T47D (cell line): ENCODE measurements at regions not wholly inside any gene's neighbourhood (a gene's known extent, or its start where the extent isn't known, plus 50 kb on each side); places are given as distances from the start of the nearest gene placed in this dataset.

Experiments used
- DNase-seq, 2 experiments: peaks; one replicate each; pipeline versions ENCODE4 v3.0.0 to v3.0.0-alpha.2; 2011 to 2012; ENCODE audit warnings: low read depth in 1 of 2, low spot score in 1 of 2
- JUND ChIP-seq: IDR thresholded peaks from 2 replicates; pipeline ENCODE4 v1.6.1; 2012; ENCODE audit warnings: low read depth
- in situ Hi-C: cut with HindIII; loops from 2 replicates; pipeline ENCODE4 v1.10.0; 2016; ENCODE audit warnings: low sequenced_read_pairs, low pct_unique_long_range_greater_than_20kb

GRCh38 chr2:217482056-217482710, 520.6 kb downstream of the TNS1 start:
- no peak for TF ChIP-seq JUND
- DNase-seq = no peak
- in situ Hi-C loops = no loop called here

- in situ Hi-C loops = no loop called here
- no peak for TF ChIP-seq JUND
- DNase-seq = no peak
Observed at GRCh38 chr2:217481577-217481976, 521.2 kb downstream of the TNS1 start.

GRCh38 chr2:217479566-217479965, 523.2 kb downstream of the TNS1 start:
- no peak for TF ChIP-seq JUND
- no peak for DNase-seq
- in situ Hi-C loops = no loop called here

GRCh38 chr2:217478831-217479455, 523.9 kb downstream of the TNS1 start:
- in situ Hi-C loops = no loop called here
- no peak for DNase-seq
- no peak for TF ChIP-seq JUND

- TF ChIP-seq JUND = no peak
- no peak for DNase-seq
- in situ Hi-C loops = no loop called here
Observed at GRCh38 chr2:217477583-217477982, 525.2 kb downstream of the TNS1 start.

- in situ Hi-C loops = no loop called here
- DNase-seq = no peak
Observed at GRCh38 chr2:217475791-217476190, 527.0 kb downstream of the TNS1 start.

GRCh38 chr2:217475101-217475500, 527.7 kb downstream of the TNS1 start:
- TF ChIP-seq JUND = no peak
- no peak for DNase-seq
- in situ Hi-C loops = no loop called here

More at GRCh38 chr2:217475791-217476190, 527.0 kb downstream of the TNS1 start:
- TF ChIP-seq JUND = no peak

GRCh38 chr2:217471319-217471718, 531.5 kb downstream of the TNS1 start:
- DNase-seq = no peak
- in situ Hi-C loops = no loop called here
- TF ChIP-seq JUND = no peak

- in situ Hi-C loops = no loop called here
- no peak for DNase-seq
- TF ChIP-seq JUND = no peak
Observed at GRCh38 chr2:217469203-217469810, 533.5 kb downstream of the TNS1 start.

GRCh38 chr2:217468042-217468830, 534.6 kb downstream of the TNS1 start:
- in situ Hi-C loops = no loop called here
- no peak for DNase-seq

GRCh38 chr2:217467331-217467730, 535.5 kb downstream of the TNS1 start:
- no peak for TF ChIP-seq JUND
- in situ Hi-C loops = no loop called here
- DNase-seq = no peak

More at GRCh38 chr2:217468042-217468830, 534.6 kb downstream of the TNS1 start:
- TF ChIP-seq JUND = no peak

GRCh38 chr2:217466805-217467204, 536.0 kb downstream of the TNS1 start:
- in situ Hi-C loops = no loop called here
- TF ChIP-seq JUND = no peak
- no peak for DNase-seq

GRCh38 chr2:217466104-217466503, 536.7 kb downstream of the TNS1 start:
- in situ Hi-C loops = no loop called here
- TF ChIP-seq JUND = no peak
- no peak for DNase-seq
